Loucy (cell line): ENCODE measurements at regions not wholly inside any gene's neighbourhood (a gene's known extent, or its start where the extent isn't known, plus 50 kb on each side); places are given as distances from the start of the nearest gene placed in this dataset.

Experiments
- H2AFZ ChIP-seq: fragments of 200-600 bp; sonication (generic); 2 replicates; pipeline ENCODE4 v1.6.0; 2016; ENCODE audit warnings: antibody characterized with exemption, mild to moderate bottlenecking, low read length, moderate library complexity
- H3F3A ChIP-seq: fragments of 200-600 bp; 2 replicates; pipeline ENCODE4 v1.6.0; 2016; ENCODE audit warnings: antibody characterized with exemption, low read depth, mild to moderate bottlenecking
- H3K27me3 ChIP-seq: fragments of 200-600 bp; sonication (generic); 2 replicates; pipeline ENCODE4 v1.6.1; 2014; ENCODE audit warnings: low read length, mild to moderate bottlenecking; ENCODE audit not compliant: insufficient read depth, poor library complexity, severe bottlenecking
- H3K36me3 ChIP-seq: fragments of 200-600 bp; sonication (generic); 2 replicates; pipeline ENCODE4 v1.6.1; 2016; ENCODE audit warnings: low read length; ENCODE audit not compliant: insufficient read depth
- H3K4me1 ChIP-seq: fragments of 200-600 bp; sonication (generic); 2 replicates; pipeline ENCODE4 v1.5.1; 2014; ENCODE audit warnings: low read length, mild to moderate bottlenecking; ENCODE audit not compliant: insufficient read depth, poor library complexity, severe bottlenecking
- H3K4me2 ChIP-seq: fragments of 200-600 bp; sonication (generic); 2 replicates; pipeline ENCODE4 v1.6.0; 2014; ENCODE audit warnings: antibody characterized with exemption, low read length, low read depth, mild to moderate bottlenecking; ENCODE audit not compliant: poor library complexity, severe bottlenecking
- H3K4me3 ChIP-seq: fragments of 200-600 bp; sonication (generic); 2 replicates; pipeline ENCODE4 v1.5.1; 2014; ENCODE audit warnings: low read length, mild to moderate bottlenecking, mixed read lengths; ENCODE audit not compliant: poor library complexity, severe bottlenecking
- H3K79me2 ChIP-seq: fragments of 200-600 bp; sonication (generic); 2 replicates; pipeline ENCODE4 v1.6.1; 2014; ENCODE audit warnings: low read length; ENCODE audit not compliant: insufficient read depth
- H3K9ac ChIP-seq: fragments of 200-600 bp; sonication (generic); 2 replicates; pipeline ENCODE4 v1.6.0; 2014; ENCODE audit warnings: mild to moderate bottlenecking, low read depth, low read length, moderate library complexity; ENCODE audit not compliant: poor library complexity, severe bottlenecking
- H3K9me2 ChIP-seq: fragments of 200-600 bp; sonication (generic); replicated peaks from 2 replicates; pipeline ENCODE4 v1.6.1; 2016; ENCODE audit warnings: low read depth, low read length, mixed read lengths
- H3K9me3 ChIP-seq: fragments of 200-600 bp; sonication (generic); 2 replicates; pipeline ENCODE4 v1.6.1; 2014; ENCODE audit warnings: mild to moderate bottlenecking, antibody characterized with exemption, low read length, low read depth; ENCODE audit not compliant: insufficient read depth
- H4K20me1 ChIP-seq: fragments of 200-600 bp; sonication (generic); 2 replicates; pipeline ENCODE4 v1.6.0; 2014; ENCODE audit warnings: antibody characterized with exemption, low read length, mild to moderate bottlenecking; ENCODE audit not compliant: insufficient read depth, poor library complexity, severe bottlenecking
- EZH2phosphoT487 ChIP-seq: fragments of 200-600 bp; IDR thresholded peaks from 2 replicates; pipeline ENCODE4 v1.6.1; 2018; ENCODE audit warnings: antibody characterized with exemption, mild to moderate bottlenecking, moderate library complexity, borderline replicate concordance
- TF ChIP-seq, protein P1 (sequence below): fragments of 200-600 bp; sonication (generic); conservative IDR thresholded peaks from 2 replicates; pipeline ENCODE4 v1.5.1; 2014; ENCODE audit warnings: mild to moderate bottlenecking, antibody characterized with exemption, low read length

DNA sequence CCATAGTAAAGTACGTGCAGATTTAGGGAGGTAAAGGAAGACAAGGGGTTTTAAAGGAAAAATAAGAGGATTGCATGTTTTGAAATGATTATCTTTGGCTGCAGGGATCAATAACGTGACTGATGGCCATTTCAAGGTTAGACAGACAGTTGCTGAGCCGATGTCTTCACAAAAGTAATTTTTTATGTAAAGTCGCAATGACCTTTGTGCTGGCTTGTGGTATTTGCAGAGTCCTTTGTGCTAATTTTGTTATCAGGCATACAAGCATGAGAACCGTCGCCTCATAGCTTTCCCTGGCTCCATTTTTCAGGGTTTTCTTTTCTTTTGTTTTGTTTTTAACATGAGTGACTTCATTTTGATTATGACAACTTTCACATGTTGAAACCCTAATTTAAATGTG, 605.7 kb upstream of the GJE1 start:
- H3K4me2 ChIP-seq, result no peak overlapping the region
- no peak overlapping the region for H3K4me3 ChIP-seq
- H3K4me1 ChIP-seq, result no peaks in the 10 kb centered on the region
- H2AFZ ChIP-seq, result no peak overlapping the region
- no peaks in the 10 kb centered on the region for H3F3A ChIP-seq
- H3K9me3 ChIP-seq, result 0 out of 2 replicates have a peak, but pooled peaks cover 4% of the 10 kb centered on the region
- H3K9me2 ChIP-seq, result no peaks in the 10 kb centered on the region
- TF ChIP-seq, protein P1, sequence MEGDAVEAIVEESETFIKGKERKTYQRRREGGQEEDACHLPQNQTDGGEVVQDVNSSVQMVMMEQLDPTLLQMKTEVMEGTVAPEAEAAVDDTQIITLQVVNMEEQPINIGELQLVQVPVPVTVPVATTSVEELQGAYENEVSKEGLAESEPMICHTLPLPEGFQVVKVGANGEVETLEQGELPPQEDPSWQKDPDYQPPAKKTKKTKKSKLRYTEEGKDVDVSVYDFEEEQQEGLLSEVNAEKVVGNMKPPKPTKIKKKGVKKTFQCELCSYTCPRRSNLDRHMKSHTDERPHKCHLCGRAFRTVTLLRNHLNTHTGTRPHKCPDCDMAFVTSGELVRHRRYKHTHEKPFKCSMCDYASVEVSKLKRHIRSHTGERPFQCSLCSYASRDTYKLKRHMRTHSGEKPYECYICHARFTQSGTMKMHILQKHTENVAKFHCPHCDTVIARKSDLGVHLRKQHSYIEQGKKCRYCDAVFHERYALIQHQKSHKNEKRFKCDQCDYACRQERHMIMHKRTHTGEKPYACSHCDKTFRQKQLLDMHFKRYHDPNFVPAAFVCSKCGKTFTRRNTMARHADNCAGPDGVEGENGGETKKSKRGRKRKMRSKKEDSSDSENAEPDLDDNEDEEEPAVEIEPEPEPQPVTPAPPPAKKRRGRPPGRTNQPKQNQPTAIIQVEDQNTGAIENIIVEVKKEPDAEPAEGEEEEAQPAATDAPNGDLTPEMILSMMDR, result no peak
- H3K9ac ChIP-seq, result no peak overlapping the region
- no peaks in the 10 kb centered on the region for H4K20me1 ChIP-seq
- no peaks in the 10 kb centered on the region for H3K36me3 ChIP-seq
- no peaks in the 10 kb centered on the region for H3K79me2 ChIP-seq
- no peaks in the 10 kb centered on the region for H3K27me3 ChIP-seq

- no peaks in the 10 kb centered on the region for H4K20me1 ChIP-seq
- H3K4me1 ChIP-seq, result no peaks in the 10 kb centered on the region
- TF ChIP-seq, protein P1, result no peak
- TF ChIP-seq EZH2phosphoT487, result no peak
- no peaks in the 10 kb centered on the region for H3K79me2 ChIP-seq
- no peak overlapping the region for H3K4me2 ChIP-seq
- H3K27me3 ChIP-seq, result no peaks in the 10 kb centered on the region
- no peak overlapping the region for H2AFZ ChIP-seq
- H3K9ac ChIP-seq, result no peak overlapping the region
- no peaks in the 10 kb centered on the region for H3F3A ChIP-seq
- H3K9me2 ChIP-seq, result no peaks in the 10 kb centered on the region
- no peak overlapping the region for H3K4me3 ChIP-seq
- no peaks in the 10 kb centered on the region for H3K36me3 ChIP-seq
- no peaks in the 10 kb centered on the region for H3K9me3 ChIP-seq
Measured at GRCh38 chr6:141521440-141521839, 611.3 kb upstream of the GJE1 start.

- no peak for TF ChIP-seq EZH2phosphoT487
- TF ChIP-seq, protein P1, result no peak
- Histone ChIP-seq H2AFZ (peak overlapping the region; percentile 91), H3K4me2 (peak overlapping the region; percentile 82)
Measured at GRCh38 chr6:141513830-141514229, 618.9 kb upstream of the GJE1 start.

More at GRCh38 chr6:141513830-141514229, 618.9 kb upstream of the GJE1 start:
- Histone ChIP-seq H3K36me3 (no peaks in the 10 kb centered on the region), H3K4me1 (peaks cover 8% of the 10 kb centered on the region), H3K4me3 (peak overlapping the region; percentile 68), H3K9me3 (no peaks in the 10 kb centered on the region), H3F3A (no peaks in the 10 kb centered on the region), H3K9me2 (no peaks in the 10 kb centered on the region), H3K27me3 (no peaks in the 10 kb centered on the region), H3K9ac (peak overlapping the region; percentile 55), H4K20me1 (no peaks in the 10 kb centered on the region), H3K79me2 (no peaks in the 10 kb centered on the region)
